Skin epidermis (tissue), 12 donors: ENCODE measurements at regions not wholly inside any gene's neighbourhood (a gene's known extent, or its start where the extent isn't known, plus 50 kb on each side); places are given as distances from the start of the nearest gene placed in this dataset.

Experiments used
- H3K27ac ChIP-seq, 21 experiments: fragments of 200-600 bp; sonication (generic) in 11 of 21; one replicate each; pipeline ENCODE4 v1.5.0; 2020; ENCODE audit warnings: mild to moderate bottlenecking in 3 of 21, inconsistent platforms in 2 of 21, moderate library complexity in 2 of 21
- H3K4me3 ChIP-seq, 7 experiments: fragments of 200-600 bp; sonication (generic) in 2 of 7; one replicate each; pipeline ENCODE4 v1.5.0; 2020; ENCODE audit warnings: inconsistent platforms in 2 of 7, mild to moderate bottlenecking in 2 of 7, moderate library complexity in 1 of 7

DNA sequence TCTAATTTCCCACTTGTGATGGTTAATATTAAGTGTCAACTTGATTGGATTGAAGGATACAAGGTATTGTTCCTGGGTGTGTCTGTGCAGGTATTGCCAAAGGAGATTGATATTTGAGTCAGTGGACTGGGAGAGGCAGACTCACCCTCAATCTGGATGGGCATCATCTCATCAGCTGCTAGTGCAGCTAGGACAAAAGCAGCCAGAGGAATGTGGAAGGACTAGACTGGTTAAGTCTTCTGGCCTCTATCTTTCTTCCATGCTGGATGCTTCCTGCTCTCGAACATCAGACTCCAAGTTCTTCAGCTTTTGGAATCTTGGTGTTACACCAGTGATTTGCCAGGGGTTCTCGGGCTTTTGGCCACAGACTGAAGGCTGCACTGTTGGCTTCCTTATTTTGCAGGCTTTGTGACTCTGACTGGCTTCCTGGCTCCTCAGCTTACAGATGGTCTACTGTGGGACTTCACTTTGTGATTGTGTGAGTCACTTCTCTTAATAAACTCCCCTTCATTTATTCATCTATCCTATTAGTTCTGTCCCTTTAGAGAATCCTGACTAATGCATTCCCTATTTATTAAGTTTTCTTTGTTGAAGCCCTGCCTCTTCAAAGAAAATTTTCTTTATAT is 1087.5 kb upstream of the NXPH2 start:
- no peak overlapping the region for H3K4me3 ChIP-seq
- no peak overlapping the region for H3K27ac ChIP-seq

DNA sequence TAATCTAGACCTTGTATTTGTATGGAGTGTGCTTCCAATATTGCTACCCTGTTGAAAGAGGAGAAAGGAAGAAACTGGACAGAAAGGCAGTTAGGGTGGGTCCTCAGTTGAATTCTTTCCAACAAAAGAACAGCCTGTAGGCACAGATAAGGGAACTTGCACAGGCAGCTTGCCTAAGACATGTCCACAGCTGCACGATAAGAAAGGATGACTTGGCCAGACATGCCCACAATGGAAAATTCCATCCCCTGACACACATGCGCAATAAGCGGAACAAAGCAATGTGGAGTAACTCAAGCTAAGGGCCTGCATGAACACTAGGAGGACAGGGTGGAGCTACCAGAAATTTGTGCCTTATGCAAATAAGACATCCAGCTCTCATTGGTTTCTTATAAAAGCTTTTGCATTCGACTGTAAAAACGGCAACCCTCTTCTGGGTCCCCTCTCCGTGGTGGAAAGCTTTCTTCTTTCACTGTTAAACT is 1084.7 kb upstream of the NXPH2 start:
- Histone ChIP-seq H3K27ac (no peak overlapping the region), H3K4me3 (no peak overlapping the region)

DNA sequence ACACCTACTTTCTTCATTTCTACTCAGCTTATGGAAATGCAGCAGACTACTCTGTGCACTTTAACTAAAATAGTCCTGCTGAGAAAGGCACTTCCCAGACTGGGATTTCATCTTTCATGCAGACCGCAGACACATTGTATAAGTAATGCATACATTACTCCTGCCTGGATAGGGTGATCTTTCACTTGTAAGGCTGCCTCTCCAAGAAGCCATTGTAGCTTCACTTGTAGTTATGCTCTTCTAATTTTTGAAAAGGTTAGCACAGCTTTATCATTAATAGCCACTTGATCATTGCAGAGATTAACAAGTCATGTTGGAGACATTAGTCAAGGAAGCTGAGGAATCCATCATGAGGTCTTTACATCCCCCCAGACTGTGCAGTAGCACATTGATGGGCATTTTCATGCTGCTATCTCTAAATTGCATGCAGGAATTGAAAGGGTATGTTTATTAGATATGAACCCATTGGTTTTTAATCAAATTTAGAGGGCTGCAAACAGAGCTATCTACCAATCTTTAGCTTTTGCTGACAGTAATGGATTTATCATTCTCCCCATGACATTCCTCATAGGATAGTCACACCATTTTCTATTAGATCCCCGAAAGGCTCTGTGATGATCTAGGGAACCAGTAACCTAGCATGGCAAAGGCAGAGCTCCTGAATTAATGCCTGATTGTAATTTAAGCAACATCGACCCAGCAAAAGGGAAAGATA is 1074.7 kb upstream of the NXPH2 start:
- Histone ChIP-seq H3K27ac (no peak overlapping the region), H3K4me3 (no peak overlapping the region)

DNA sequence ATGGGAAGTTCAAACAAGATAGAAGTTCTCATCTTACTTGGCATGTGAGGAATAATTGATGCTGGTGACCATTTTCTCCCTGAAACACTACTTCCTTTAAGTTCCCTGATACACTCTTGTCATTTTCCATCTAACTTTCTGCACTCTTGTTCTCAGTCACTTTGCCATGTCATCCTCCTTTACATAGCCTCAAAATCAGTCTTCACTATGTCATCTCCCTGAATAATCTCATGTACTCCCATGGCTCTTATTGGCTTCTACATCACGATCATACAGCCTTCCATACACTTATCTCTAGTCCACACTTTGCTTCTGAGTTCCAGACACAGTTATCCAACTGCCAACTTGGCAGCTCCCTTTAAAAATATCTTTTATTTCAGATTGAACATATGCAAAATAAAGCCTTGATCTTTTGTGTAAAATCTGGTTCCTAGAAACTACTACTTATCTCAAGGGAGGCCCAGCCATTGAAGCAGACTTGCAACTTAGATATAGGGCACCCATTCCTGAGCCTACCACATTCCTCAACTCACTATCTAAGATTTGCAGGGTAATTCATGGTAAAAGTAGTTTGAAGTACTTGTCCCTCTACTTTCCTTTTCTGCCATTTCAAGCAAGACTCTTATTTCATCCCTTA is 1070.2 kb upstream of the NXPH2 start:
- Histone ChIP-seq H3K27ac (no peak overlapping the region), H3K4me3 (no peak overlapping the region)

DNA sequence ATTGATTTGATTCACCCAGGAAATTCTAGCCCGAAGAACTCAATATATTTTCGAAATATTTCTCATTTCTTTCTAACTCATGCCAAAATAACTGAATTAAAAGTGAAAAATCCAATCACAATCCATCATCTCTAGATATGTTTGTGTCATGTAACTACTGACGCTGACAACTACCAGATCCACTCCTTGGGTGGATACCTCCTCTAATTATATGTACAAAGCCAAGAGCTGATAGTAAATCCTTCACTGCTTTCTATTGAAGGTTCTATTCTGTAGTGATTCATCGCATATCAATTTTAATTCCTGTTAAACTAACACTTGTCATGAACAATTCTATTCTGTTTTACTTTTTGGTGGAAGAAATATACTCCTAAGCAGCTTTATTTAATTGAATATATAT is 1056.6 kb upstream of the NXPH2 start:
- Histone ChIP-seq H3K4me3 (no peak overlapping the region), H3K27ac (no peak overlapping the region)

DNA sequence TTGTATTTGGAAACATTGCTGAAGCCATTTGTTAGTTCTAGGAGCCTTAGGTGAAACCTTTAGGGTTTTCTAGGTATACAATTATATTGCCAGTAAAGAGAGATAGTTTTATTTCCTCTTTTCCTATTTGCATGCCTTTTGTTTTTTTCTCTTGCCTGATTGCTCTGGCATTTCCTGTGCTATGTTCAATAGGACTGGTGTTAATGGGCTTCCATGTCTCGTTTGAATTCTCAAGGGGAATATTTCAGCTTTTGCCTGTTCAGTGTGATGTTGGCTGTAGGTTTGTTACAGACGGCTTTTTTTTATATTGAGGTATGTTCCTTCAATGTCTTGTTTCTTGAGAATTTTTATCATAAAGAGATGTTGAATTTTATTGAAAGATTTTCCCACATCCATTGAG is 1054.9 kb upstream of the NXPH2 start:
- H3K27ac ChIP-seq: no peak overlapping the region
- no peak overlapping the region for H3K4me3 ChIP-seq

DNA sequence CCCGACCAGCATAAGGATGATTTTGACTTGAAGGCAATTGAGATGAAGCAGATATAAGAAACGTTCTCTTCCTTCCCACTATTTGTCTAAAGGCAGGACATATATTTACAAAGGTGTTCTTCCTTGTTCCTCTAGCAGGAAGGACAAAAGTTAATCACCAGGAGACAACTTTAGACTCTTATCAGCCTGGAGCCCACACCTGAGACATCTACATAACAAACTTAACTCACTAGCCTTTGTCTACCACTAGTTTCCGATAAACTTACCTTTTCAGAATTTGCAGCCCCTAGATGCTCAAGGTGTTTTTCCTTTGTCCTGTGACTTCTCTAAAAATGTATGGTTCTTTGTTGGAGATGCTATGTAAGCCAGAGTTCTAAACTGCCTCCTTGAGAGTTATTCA is 1047.8 kb upstream of the NXPH2 start:
- no peak overlapping the region for H3K27ac ChIP-seq
- no peak overlapping the region for H3K4me3 ChIP-seq

DNA sequence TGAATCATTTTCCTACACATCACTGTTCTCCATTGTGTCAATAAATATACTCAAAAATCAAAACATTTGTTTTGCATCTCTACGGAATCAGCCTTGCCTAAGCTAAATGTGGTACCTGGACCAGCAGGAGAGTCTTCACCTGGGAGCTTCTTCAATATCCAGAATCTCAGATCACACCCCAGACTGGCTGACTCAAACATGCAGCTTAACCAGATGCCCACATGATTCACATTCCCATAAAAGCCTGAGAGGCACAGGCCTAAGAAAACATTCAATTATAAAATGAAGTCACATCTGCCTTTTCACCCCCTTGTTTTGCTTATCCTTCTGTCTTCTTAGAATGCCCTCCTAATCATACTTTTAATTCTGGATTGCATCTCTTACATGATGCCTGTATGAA is 1045.5 kb upstream of the NXPH2 start:
- Histone ChIP-seq H3K4me3 (no peak overlapping the region), H3K27ac (no peak overlapping the region)

DNA sequence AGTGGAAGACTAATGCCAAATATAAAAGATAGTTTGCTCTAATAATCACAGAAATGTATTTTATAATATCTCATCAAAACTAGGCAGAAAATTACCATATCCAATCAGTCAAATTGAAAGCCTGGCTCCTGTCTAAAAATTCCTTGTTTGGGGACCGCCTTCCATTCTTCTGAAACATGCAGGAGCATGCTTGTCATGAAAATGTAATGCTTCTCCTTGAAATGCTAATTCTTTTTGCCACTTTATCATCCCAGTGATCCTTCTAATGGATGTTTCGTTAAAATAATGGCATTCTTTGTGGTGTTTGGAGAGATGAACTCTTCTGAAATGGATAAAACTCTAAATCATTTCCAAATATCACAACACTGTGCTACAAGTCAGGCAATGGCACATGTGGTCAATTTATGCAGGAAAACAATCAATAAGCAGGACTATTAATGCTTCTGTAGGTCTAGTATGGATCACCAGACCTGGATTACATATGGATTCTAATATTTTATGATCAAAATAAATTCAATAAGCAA is 1039.1 kb upstream of the NXPH2 start:
- H3K27ac ChIP-seq: no peak overlapping the region
- H3K4me3 ChIP-seq: no peak overlapping the region

DNA sequence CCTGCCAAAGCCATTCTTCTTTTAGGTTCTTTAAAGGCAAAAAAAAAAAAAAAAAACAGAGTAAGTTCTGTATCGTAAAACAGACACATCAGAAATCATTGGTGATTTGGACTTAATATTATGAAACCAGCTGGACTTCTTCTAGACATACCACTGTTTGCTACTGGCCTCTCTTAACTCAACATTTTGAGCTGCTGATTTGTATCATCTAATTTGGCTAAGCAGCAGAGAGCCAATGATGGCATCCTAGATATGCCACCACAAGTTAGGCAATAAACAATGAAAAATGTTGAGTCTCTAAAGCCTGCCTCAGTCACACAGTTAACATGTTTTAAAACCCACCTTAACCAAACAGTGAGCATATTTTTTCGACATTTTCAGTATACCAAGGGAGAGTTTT is 1034.3 kb upstream of the NXPH2 start:
- H3K27ac ChIP-seq: no peak overlapping the region

DNA sequence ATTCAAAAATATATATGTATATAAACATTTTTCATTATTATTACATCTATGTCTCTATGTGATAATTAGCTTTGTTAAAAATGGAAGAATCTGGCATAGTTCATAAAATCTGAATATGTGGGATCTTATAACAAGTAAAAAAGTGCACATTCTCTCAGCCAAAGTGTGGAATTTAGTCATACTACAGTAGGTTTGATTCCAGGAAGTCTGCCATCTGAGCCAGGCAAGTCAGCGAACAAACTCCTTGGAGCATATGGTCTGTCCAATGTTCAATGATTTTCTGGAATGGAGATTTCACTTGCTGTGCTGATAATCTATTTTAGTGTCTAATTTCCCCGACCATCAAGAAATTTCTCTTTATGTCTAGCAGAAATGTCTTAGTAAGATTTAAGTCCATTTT is 1033.2 kb upstream of the NXPH2 start:
- H3K4me3 ChIP-seq: no peak overlapping the region

More for the DNA sequence above, 1034.3 kb upstream of the NXPH2 start:
- no peak overlapping the region for H3K4me3 ChIP-seq

DNA sequence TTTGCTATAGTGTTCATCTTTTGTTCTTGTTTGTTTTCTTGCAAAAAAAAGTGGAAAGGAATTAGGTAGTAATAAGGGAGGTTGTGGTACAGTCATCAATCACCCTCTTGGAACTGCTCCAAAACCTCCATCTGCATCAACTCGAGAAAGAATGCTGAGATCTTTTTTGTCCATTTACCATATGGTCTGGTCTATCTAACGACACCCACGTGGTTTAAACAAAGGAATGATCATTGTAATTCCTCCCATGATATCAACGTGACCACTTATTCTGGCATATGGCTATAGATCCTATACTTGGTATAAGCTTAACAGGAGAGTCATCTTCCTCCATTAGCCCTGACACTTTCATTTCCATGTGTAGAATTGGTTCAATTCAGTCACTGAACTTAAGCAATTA is 1025.3 kb upstream of the NXPH2 start:
- Histone ChIP-seq H3K27ac (no peak overlapping the region), H3K4me3 (no peak overlapping the region)

More for the DNA sequence above, 1033.2 kb upstream of the NXPH2 start:
- no peak overlapping the region for H3K27ac ChIP-seq

DNA sequence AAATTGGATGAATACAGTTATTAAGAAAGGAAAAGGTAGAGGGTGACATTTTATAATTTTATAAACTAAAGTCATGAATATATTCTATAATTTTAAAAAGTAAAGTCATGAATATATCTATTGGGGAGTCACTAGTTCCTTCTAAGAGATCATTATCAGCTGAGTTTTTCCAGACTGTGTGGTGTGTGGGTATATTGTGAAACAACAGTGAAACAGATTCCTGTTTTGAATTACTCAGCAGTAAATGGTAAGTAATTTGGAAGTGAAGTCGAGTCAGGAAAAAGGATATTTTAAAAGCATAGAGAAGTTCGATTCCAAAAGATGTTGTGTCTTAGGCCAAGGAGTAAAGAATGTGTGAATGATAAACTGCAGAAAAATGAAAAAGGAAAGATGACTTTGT is 1018.2 kb upstream of the NXPH2 start:
- Histone ChIP-seq H3K4me3 (no peak overlapping the region), H3K27ac (no peak overlapping the region)

DNA sequence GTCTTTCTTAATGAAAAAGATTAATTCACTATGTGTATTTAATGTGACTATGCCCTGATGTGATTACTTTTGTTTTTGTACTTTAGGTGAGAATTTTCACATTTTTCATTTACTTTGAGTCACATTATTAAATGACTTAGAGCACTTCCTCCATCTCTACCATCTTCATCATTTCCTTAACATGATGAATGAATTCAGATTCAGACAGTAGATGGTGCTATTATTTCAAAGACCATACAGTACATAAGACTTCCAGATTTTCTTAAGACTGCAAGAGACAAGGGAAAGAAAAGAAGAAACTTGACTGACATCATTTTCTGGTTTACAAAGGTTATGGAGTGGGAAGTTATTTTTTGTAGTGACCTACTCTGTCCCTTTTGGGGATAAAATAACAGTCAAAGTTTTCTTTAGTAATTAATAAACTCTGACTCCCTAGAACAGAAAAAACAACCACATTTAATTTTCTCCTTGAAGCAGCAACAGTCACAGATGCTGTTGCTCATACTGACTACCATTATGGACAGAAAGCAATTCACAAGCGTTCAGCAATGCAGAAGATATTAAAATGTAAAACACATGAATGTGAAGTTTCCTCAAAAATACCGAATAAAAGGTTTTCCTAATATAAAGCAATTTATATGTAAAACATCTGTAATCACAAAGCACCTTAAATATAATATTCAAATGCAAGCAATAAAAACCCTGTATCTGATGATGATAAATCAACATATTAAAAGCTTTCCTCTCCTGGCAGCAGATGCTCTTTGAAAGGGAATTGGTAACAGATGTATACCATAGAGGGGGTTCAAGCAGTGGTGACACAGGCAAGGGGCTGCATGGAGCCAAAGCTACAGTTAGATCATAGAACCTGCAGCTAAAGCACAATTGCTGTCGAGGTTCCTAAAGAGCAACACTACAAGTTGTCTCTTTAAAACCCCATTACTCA is 1010.9 kb upstream of the NXPH2 start:
- no peak overlapping the region for H3K27ac ChIP-seq
- H3K4me3 ChIP-seq: no peak overlapping the region

DNA sequence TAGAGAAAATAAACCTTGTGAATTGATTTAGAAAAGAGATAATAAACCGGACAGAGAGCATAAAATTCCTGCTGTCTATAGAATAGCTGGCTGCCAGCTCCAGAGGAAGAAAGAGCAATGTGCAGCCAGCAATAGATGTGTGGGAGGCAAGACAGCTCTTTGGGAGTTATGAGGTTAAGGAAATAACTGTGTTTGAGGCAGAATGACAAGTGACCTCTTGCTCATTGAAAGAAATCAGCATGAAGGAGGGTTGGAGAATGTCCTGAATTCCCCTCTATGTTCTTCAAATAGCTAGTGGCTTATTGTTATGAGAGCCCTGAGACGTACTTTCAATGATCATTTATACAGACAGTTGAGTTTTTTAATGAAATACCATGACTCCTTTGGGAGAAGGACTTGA is 1009.9 kb upstream of the NXPH2 start:
- no peak overlapping the region for H3K4me3 ChIP-seq
- H3K27ac ChIP-seq: no peak overlapping the region

DNA sequence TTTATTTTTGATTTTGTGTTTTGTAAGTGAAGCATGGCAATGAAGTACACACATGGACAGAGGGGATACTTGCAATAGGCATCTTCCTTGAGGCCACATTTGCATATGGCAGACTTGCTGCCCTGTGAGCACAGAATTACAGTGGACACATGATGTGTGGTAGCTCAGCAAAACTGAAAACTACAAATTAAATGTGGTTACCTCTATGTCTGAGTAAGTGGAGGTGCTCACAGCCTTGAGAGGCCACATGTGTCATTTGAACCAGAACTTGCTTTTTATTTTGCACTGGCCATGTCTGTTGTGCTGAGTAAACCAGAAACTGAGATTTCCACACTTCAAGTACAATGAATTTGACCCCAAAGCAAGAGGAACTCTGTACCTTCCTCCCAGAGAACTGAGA is 998.5 kb upstream of the NXPH2 start:
- H3K27ac ChIP-seq: no peak overlapping the region
- no peak overlapping the region for H3K4me3 ChIP-seq

DNA sequence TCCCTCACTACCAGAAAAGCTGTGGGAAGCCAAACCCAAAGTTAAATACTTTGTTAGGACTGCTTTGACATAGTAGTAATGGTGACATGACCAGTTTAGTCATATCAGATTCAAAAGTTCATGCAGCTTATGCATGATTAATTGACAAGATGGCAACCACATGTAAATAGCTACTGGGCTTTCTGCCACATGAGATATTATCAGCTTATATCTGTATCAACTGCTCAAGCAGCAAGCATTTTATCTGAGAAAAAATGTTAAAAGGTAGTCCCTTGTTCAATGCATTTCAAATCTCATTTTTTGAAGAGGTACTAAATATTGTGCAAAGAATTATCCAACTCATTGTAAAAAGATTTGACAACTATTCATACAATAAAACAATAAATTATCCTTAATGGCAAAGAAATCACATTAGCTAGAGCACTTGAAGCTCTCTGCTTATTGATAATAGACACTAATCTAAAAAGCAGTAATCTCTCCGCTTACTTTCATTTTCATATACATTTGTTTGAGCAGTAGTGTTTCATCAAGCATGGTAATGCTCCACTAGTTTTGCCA is 993.6 kb upstream of the NXPH2 start:
- Histone ChIP-seq H3K4me3 (no peak overlapping the region), H3K27ac (no peak overlapping the region)

DNA sequence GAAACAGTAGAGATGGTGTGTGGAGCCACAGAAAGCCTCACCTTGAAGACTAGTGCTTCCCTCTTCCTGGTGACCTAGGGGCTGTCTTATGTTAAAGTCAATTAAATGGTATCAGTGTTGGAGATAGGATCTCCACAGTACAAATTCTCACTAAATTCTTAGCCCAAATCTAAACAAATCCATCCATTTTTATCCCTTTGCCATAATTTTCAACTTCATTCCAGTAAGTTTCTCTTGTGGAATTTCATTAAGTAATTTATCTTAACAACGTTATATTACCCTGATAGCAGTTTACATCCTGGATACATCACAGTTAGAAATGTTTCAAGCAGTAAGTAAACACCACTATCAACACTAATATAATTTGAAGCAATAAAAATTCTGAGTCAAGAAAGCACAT is 989.4 kb upstream of the NXPH2 start:
- Histone ChIP-seq H3K4me3 (no peak overlapping the region), H3K27ac (no peak overlapping the region)

DNA sequence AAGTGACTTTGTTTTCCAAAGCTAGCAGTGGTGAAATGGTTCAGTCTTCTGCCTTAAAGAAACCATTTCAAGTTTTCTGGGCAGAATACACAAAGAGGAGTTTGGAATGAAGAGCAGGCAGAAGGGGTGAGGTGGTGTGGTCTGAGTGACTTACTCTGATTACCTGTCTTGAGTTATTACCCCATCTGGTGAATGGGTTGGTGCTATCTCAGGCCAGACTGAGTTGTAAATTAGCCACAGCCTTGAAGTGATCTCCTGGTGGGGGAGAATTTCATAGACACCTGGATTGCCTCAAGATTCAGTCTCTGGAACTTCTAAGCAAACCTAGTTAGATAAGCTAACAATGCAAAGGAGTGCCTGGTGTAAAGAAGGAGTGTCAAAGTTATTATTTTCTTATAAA is 983.5 kb upstream of the NXPH2 start:
- Histone ChIP-seq H3K27ac (no peak overlapping the region), H3K4me3 (no peak overlapping the region)
